ENCODE measurements at regions not wholly inside any gene's neighbourhood (a gene's known extent, or its start where the extent isn't known, plus 50 kb on each side); places are given as distances from the start of the nearest gene placed in this dataset.

DNA sequence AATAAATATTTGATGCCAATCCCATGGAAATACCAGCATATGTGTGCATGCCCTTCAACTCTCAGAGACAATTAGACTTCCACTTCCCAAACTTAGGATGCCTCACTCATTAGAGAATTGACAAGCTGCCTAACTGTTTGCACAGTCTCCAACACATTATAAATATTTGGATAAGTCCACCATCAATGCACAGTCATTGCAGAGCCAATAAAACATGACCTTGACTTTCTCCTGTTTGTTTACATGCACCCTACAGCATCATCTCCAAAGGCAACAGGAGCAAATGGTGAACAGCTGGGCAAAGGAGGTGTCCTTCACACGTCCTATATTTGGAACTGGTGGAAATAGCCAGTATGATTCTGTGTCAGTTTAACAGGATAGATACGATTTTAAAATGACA is 804.4 kb upstream of the RBFOX1 start:
- Mint-ChIP-seq H3K4me3 (no peak overlapping the region), H3K27me3 (ENCODE audit: low read depth) (peaks cover 3% of the 10 kb centered on the region), H3K36me3 (no peaks in the 10 kb centered on the region), H3K4me1 (no peaks in the 10 kb centered on the region), H3K27ac (no peak overlapping the region), H3K9me3 (no peaks in the 10 kb centered on the region)
- TF ChIP-seq, protein P1, sequence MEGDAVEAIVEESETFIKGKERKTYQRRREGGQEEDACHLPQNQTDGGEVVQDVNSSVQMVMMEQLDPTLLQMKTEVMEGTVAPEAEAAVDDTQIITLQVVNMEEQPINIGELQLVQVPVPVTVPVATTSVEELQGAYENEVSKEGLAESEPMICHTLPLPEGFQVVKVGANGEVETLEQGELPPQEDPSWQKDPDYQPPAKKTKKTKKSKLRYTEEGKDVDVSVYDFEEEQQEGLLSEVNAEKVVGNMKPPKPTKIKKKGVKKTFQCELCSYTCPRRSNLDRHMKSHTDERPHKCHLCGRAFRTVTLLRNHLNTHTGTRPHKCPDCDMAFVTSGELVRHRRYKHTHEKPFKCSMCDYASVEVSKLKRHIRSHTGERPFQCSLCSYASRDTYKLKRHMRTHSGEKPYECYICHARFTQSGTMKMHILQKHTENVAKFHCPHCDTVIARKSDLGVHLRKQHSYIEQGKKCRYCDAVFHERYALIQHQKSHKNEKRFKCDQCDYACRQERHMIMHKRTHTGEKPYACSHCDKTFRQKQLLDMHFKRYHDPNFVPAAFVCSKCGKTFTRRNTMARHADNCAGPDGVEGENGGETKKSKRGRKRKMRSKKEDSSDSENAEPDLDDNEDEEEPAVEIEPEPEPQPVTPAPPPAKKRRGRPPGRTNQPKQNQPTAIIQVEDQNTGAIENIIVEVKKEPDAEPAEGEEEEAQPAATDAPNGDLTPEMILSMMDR (IDR thresholded peaks at IDR 0.05; ENCODE audit: unreplicated experiment): no peak
- no peak for DNase-seq (ENCODE audit: low spot score in 2 of 2, unreplicated experiment in 2 of 2)

DNA sequence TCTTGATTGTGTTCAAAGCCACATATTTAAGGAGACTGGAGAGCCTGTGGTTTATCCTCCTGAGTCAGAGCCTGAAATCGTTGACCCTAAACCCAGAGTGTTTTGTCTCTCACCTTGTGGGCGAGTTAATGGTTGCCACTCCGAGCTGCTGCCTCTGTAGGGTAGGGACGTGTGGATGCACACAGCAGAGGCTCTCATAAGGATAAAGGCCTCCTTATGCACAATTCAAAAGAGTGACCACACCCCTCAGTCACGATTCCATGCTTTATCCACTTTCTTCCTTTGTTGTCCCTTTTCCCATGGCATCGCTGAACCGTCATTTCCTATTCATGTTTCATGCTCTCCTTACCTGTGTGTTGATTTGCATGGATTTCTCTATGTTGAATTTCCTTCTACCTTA is 805.0 kb upstream of the RBFOX1 start:
- Mint-ChIP-seq H3K4me3 (no peak overlapping the region), H3K4me1 (no peaks in the 10 kb centered on the region), H3K36me3 (no peaks in the 10 kb centered on the region), H3K27me3 (ENCODE audit: low read depth) (peaks cover 4% of the 10 kb centered on the region), H3K27ac (no peak overlapping the region), H3K9me3 (no peaks in the 10 kb centered on the region)
- DNase-seq (ENCODE audit: low spot score in 2 of 2, unreplicated experiment in 2 of 2): no peak
- TF ChIP-seq, protein P1 (IDR thresholded peaks at IDR 0.05; ENCODE audit: unreplicated experiment): no peak

DNA sequence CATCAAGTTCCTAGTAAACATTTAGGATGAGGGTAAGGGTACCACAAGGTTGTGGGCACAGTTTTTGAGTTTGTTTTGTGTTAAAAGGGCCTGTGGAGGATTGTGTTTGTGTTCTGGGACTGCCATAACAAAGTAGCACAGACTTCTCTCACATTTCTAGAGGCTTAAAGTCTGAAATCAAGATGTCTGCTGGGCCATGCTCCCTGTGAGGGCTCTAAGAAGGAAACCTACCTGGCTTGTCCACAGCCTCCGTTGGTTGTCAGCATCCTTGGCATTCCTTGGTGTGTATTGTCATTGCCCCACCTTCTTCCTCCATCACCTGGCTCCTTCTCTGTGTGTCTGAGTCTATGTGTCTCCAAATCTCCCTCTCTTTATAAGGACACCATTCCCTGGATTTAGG is 808.1 kb upstream of the RBFOX1 start:
- no peaks in the 10 kb centered on the region for H3K9me3 Mint-ChIP-seq
- no peak overlapping the region for H3K4me3 Mint-ChIP-seq
- peaks cover 3% of the 10 kb centered on the region for H3K27me3 Mint-ChIP-seq (ENCODE audit: low read depth)
- DNase-seq (ENCODE audit: low spot score in 2 of 2, unreplicated experiment in 2 of 2): no peak
- TF ChIP-seq, protein P1 (IDR thresholded peaks at IDR 0.05; ENCODE audit: unreplicated experiment): no peak
- no peaks in the 10 kb centered on the region for H3K36me3 Mint-ChIP-seq
- H3K27ac Mint-ChIP-seq: no peak overlapping the region
- H3K4me1 Mint-ChIP-seq: no peaks in the 10 kb centered on the region

DNA sequence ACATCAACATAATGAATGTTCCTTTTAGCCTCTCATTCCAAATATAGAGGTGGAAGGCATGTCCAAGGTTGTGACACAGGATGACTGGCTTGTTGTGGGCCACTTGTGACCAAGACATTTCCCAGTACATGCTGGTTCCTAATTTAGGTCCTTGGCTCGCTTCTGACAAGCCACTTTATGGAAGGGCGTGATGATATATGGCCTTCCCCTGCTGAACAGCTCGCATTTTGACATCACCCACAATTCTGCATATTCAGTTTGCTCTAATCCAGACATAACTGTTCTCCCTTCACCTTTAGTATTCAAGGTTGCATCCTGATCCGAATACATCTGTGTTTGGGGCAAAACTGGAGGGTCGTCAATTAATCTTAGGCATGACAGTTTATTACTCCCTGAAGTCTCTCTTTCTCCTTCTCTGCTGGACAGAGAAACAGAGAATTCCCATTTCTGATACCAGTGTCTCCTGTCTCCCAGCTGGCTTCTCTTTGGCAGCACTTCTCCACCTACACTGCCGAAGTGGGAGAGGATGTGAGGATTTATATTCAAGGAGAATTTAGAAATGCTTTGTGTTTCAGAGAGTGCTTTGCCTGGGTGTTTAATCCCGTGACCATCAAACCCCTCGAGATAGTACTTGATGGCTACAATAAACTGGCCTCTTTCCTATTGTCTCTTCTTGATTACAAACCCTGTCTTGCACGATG is 815.5 kb upstream of the RBFOX1 start:
- Mint-ChIP-seq H3K27me3 (ENCODE audit: low read depth) (peaks cover 1% of the 10 kb centered on the region), H3K9me3 (peaks cover 26% of the 10 kb centered on the region), H3K4me3 (no peak overlapping the region), H3K36me3 (no peaks in the 10 kb centered on the region), H3K27ac (no peak overlapping the region), H3K4me1 (no peaks in the 10 kb centered on the region)
- TF ChIP-seq, protein P1 (IDR thresholded peaks at IDR 0.05; ENCODE audit: unreplicated experiment): no peak
- DNase-seq (ENCODE audit: low spot score in 2 of 2, unreplicated experiment in 2 of 2): no peak

DNA sequence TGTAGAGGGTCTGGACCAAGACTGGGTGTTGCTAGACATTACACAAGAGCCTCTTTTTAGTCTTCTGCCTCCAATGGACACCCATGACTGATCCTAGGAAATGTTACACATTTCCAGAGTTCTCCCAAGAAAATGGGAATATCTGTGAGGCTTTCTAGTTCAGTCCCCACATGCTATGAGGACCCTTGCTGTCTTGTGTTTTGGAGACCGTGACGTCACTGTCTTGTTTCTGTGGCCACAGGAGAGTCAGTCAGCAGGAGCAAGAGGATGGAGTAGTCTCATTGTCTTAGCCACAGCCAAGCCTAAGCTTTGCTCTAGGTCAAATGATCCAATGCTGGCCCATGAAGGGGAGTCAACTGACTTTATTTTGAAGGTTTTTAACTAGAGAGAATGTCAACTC is 820.1 kb upstream of the RBFOX1 start:
- H3K4me1 Mint-ChIP-seq: no peaks in the 10 kb centered on the region
- H3K9me3 Mint-ChIP-seq: peaks cover 31% of the 10 kb centered on the region
- H3K36me3 Mint-ChIP-seq: no peaks in the 10 kb centered on the region
- TF ChIP-seq, protein P1 (IDR thresholded peaks at IDR 0.05; ENCODE audit: unreplicated experiment): no peak
- H3K4me3 Mint-ChIP-seq: no peak overlapping the region
- no peaks in the 10 kb centered on the region for H3K27me3 Mint-ChIP-seq (ENCODE audit: low read depth)
- H3K27ac Mint-ChIP-seq: no peak overlapping the region
- no peak for DNase-seq (ENCODE audit: low spot score in 2 of 2, unreplicated experiment in 2 of 2)

DNA sequence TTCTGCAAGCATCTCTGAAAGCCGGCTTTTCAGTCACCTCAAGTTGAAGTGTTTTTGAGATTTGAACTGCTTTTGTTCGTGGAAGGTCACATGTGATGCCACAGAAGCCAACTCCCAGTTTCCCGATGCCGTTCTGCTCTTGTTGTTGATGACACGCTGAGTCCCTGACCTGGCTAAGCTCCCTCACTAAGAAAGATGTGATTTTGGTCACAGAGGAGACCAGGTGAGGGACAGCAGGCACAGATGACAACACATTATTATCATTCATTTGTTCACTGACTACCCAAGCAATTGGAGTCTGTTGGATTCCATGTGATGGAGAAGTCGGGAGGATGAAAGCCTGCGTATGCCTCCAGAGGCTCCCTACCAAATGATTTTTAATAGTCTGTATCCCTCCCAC is 822.4 kb upstream of the RBFOX1 start:
- Mint-ChIP-seq H3K36me3 (no peaks in the 10 kb centered on the region), H3K27ac (no peak overlapping the region), H3K9me3 (peaks cover 25% of the 10 kb centered on the region), H3K27me3 (ENCODE audit: low read depth) (no peaks in the 10 kb centered on the region), H3K4me3 (no peak overlapping the region), H3K4me1 (no peaks in the 10 kb centered on the region)
- TF ChIP-seq, protein P1 (IDR thresholded peaks at IDR 0.05; ENCODE audit: unreplicated experiment): no peak
- DNase-seq (ENCODE audit: low spot score in 2 of 2, unreplicated experiment in 2 of 2): no peak
